ENCODE measurements at regions not wholly inside any gene's neighbourhood (a gene's known extent, or its start where the extent isn't known, plus 50 kb on each side); places are given as distances from the start of the nearest gene placed in this dataset.

- TF ChIP-seq CTCF (conservative IDR thresholded peaks at IDR 0.05 in 1 of 2, IDR thresholded peaks at IDR 0.05 in 1 of 2; ENCODE audit: low read depth in 1 of 2, low read length in 2 of 2) (no peak), EZH2 (IDR thresholded peaks at IDR 0.05; ENCODE audit: low read length, missing control alignments) (no peak)
These were observed 128.2 kb downstream of the MINAR1 start for GRCh38 chr15:79560384-79560783.
